ENCODE measurements at regions not wholly inside any gene's neighbourhood (a gene's known extent, or its start where the extent isn't known, plus 50 kb on each side); places are given as distances from the start of the nearest gene placed in this dataset.

GRCh38 chr17:36829676-36830075, 107.6 kb upstream of the LHX1 start:
- Mint-ChIP-seq H3K9me3 (no peaks in the 10 kb centered on the region), H3K27me3 (ENCODE audit: insufficient read depth, low read depth) (peaks cover 15% of the 10 kb centered on the region)
- no peak for DNase-seq (ENCODE audit: low spot score)

GRCh38 chr17:36833279-36833678, 104.0 kb upstream of the LHX1 start:
- H3K79me2 ChIP-seq (ENCODE audit: low read depth) = no peaks in the 10 kb centered on the region
- no peaks in the 10 kb centered on the region for H3K27me3 ChIP-seq
- H3K36me3 ChIP-seq = no peaks in the 10 kb centered on the region
- H3K4me3 ChIP-seq = no peak overlapping the region
- Mint-ChIP-seq H3K4me1 (peaks cover 3% of the 10 kb centered on the region), H3K27ac (no peak overlapping the region), H3K27me3 (ENCODE audit: insufficient read depth, low read depth) (peaks cover 11% of the 10 kb centered on the region), H3K36me3 (no peaks in the 10 kb centered on the region), H3K9me3 (no peaks in the 10 kb centered on the region), H3K4me3 (no peak overlapping the region)
- H3F3A ChIP-seq (ENCODE audit: low read depth) = no peaks in the 10 kb centered on the region
- H3K27ac ChIP-seq = no peak overlapping the region
- H3K4me2 ChIP-seq = no peak overlapping the region
- no peaks in the 10 kb centered on the region for H3K9me3 ChIP-seq (ENCODE audit: low read depth)
- DNase-seq (ENCODE audit: low spot score) = no peak
- H4K20me1 ChIP-seq (ENCODE audit: low read depth) = no peaks in the 10 kb centered on the region
- peaks cover 11% of the 10 kb centered on the region for H3K4me1 ChIP-seq
- TF ChIP-seq EZH2 (IDR thresholded peaks at IDR 0.05) = no peak
- no peak overlapping the region for H3K9ac ChIP-seq
- H2AFZ ChIP-seq (replicated peaks) = no peak overlapping the region

More at GRCh38 chr17:36829676-36830075, 107.6 kb upstream of the LHX1 start:
- H3K4me1 ChIP-seq = no peaks in the 10 kb centered on the region
- no peaks in the 10 kb centered on the region for H4K20me1 ChIP-seq (ENCODE audit: low read depth)
- Mint-ChIP-seq H3K4me3 (no peak overlapping the region), H3K4me1 (peaks cover 4% of the 10 kb centered on the region), H3K27ac (no peak overlapping the region), H3K36me3 (no peaks in the 10 kb centered on the region)
- H3K36me3 ChIP-seq = no peaks in the 10 kb centered on the region
- TF ChIP-seq EZH2 (IDR thresholded peaks at IDR 0.05) (no peak), EZH2phosphoT487 (IDR thresholded peaks at IDR 0.05) (no peak), CTCF (IDR thresholded peaks at IDR 0.05) (no peak)
- H3K27ac ChIP-seq = no peak overlapping the region
- H2AFZ ChIP-seq (replicated peaks) = peak overlapping the region; percentile 28
- H3K4me3 ChIP-seq = no peak overlapping the region
- H3K9ac ChIP-seq = no peak overlapping the region
- no peaks in the 10 kb centered on the region for H3K79me2 ChIP-seq (ENCODE audit: low read depth)
- no peaks in the 10 kb centered on the region for H3F3A ChIP-seq (ENCODE audit: low read depth)
- H3K4me2 ChIP-seq = no peak overlapping the region
- no peaks in the 10 kb centered on the region for H3K9me3 ChIP-seq (ENCODE audit: low read depth)
- no peaks in the 10 kb centered on the region for H3K27me3 ChIP-seq

- H3K27me3 Mint-ChIP-seq (ENCODE audit: insufficient read depth, low read depth) = peaks cover 9% of the 10 kb centered on the region
- no peaks in the 10 kb centered on the region for H3K36me3 ChIP-seq
- H3K4me1 ChIP-seq = peaks cover 11% of the 10 kb centered on the region
- no peak overlapping the region for H3K4me2 ChIP-seq
- no peak overlapping the region for H3K9ac ChIP-seq
- no peaks in the 10 kb centered on the region for H3K79me2 ChIP-seq (ENCODE audit: low read depth)
- TF ChIP-seq CTCF (IDR thresholded peaks at IDR 0.05) (no peak), EZH2 (IDR thresholded peaks at IDR 0.05) (no peak), EZH2phosphoT487 (IDR thresholded peaks at IDR 0.05) (no peak)
- H3K27me3 ChIP-seq = no peaks in the 10 kb centered on the region
- no peak overlapping the region for H2AFZ ChIP-seq (replicated peaks)
- H3K9me3 Mint-ChIP-seq = no peaks in the 10 kb centered on the region
- H3K27ac ChIP-seq = no peak overlapping the region
- no peaks in the 10 kb centered on the region for H3K9me3 ChIP-seq (ENCODE audit: low read depth)
- no peak overlapping the region for H3K27ac Mint-ChIP-seq
- no peaks in the 10 kb centered on the region for H3K36me3 Mint-ChIP-seq
- H3K4me1 Mint-ChIP-seq = peaks cover 3% of the 10 kb centered on the region
- no peak overlapping the region for H3K4me3 Mint-ChIP-seq
- no peak for DNase-seq (ENCODE audit: low spot score)
- no peaks in the 10 kb centered on the region for H3F3A ChIP-seq (ENCODE audit: low read depth)
- no peak overlapping the region for H3K4me3 ChIP-seq
- no peaks in the 10 kb centered on the region for H4K20me1 ChIP-seq (ENCODE audit: low read depth)
Observed at GRCh38 chr17:36835036-36835435, 102.2 kb upstream of the LHX1 start.

- H3K4me2 ChIP-seq = no peak overlapping the region
- peak overlapping the region; percentile 35 for H2AFZ ChIP-seq (replicated peaks)
- H3K79me2 ChIP-seq (ENCODE audit: low read depth) = no peaks in the 10 kb centered on the region
- TF ChIP-seq CTCF (IDR thresholded peaks at IDR 0.05) (peak; percentile 36), EZH2 (IDR thresholded peaks at IDR 0.05) (no peak)
- no peaks in the 10 kb centered on the region for H3K27me3 ChIP-seq
- no peak overlapping the region for H3K9ac ChIP-seq
- H3K27ac ChIP-seq = no peak overlapping the region
- H3K36me3 ChIP-seq = no peaks in the 10 kb centered on the region
- Mint-ChIP-seq H3K36me3 (no peaks in the 10 kb centered on the region), H3K27ac (no peak overlapping the region), H3K27me3 (ENCODE audit: insufficient read depth, low read depth) (peaks cover 7% of the 10 kb centered on the region), H3K9me3 (peaks cover 5% of the 10 kb centered on the region), H3K4me3 (no peak overlapping the region), H3K4me1 (peaks cover 3% of the 10 kb centered on the region)
- no peaks in the 10 kb centered on the region for H3K9me3 ChIP-seq (ENCODE audit: low read depth)
- H3F3A ChIP-seq (ENCODE audit: low read depth) = no peaks in the 10 kb centered on the region
- H4K20me1 ChIP-seq (ENCODE audit: low read depth) = no peaks in the 10 kb centered on the region
- DNase-seq (ENCODE audit: low spot score) = peak; percentile 70
- H3K4me3 ChIP-seq = no peak overlapping the region
- H3K4me1 ChIP-seq = peaks cover 11% of the 10 kb centered on the region
Observed at GRCh38 chr17:36837195-36837938, 99.9 kb upstream of the LHX1 start.

All from neural progenitor cell (in vitro differentiated cells).